ENCODE measurements at regions not wholly inside any gene's neighbourhood (a gene's known extent, or its start where the extent isn't known, plus 50 kb on each side); places are given as distances from the start of the nearest gene placed in this dataset.
"Not testable (repeated sequence)": the region's sequence is repeated elsewhere in the genome, so short reads cannot be mapped to it uniquely, and the experiment has no call there.

- ChIA-PET CTCF (no interaction called here), POLR2A (no interaction called here)
Measured at GRCh38 chr4:122100508-122100907, 51.6 kb upstream of the BLTP1 start.

- POLR2A ChIA-PET = no interaction called here
- CTCF ChIA-PET = no interaction called here
Measured at GRCh38 chr4:122099896-122100295, 52.2 kb upstream of the BLTP1 start.

GRCh38 chr4:122091836-122092405 is 60.2 kb upstream of the BLTP1 start:
- POLR2A ChIA-PET = no interaction called here
- CTCF ChIA-PET = no interaction called here

- ChIA-PET POLR2A (no interaction called here), CTCF (no interaction called here)
Measured at GRCh38 chr4:122091397-122091796, 60.7 kb upstream of the BLTP1 start.

DNA sequence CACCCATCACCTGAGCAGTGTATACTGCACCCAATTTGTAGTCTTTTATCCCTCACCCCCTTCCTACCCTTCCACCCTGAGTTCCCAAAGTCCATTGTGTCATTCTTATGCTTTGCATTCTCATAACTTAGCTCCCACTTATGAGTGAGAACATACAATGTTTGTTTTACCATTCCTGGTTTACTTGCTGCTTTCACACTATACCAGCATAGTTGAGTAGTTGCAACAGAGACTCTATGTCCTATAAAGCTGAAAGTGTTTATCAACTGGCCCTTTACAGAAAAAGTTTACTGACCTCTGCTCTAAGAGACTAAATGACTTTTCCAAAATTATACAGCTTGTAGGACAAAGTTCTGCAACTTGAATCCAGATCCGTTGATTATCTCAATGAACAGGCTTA is 61.1 kb upstream of the BLTP1 start:
- ChIA-PET POLR2A (no interaction called here), CTCF (no interaction called here)

DNA sequence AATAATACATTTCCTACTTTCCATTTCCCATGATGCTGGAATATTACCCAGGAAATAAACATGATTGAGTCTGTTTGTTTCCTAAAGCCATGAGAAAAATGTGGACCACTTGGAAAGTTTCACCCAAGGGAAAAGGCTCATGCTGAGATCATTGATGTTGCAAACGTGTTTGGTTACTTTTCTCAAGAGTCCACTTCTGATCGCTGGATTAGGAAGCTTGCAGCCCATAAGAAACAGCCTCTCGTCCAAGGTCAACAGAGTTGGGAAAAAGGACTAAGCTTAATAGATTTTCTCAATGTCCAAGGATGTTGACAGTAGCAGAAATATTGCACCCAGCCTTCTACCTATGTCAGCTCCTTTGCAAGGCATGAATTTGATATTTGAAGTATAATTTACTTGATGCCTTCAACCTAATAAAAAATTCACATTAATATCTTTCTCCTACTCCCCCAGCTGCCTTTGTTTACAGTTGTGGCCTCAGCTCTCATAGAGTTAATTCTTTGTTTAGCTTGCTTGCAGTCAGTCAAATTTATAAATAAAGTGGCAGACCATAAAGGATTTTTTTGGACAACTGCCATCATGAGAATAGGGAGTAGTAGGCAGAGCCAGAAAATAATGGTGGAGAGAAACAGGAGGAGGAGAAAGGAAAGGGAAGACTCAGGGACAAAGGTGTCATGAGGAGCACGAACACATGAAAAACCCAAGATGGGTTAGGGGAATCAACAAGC is 65.6 kb upstream of the BLTP1 start:
- ChIA-PET CTCF (no interaction called here), POLR2A (no interaction called here)

DNA sequence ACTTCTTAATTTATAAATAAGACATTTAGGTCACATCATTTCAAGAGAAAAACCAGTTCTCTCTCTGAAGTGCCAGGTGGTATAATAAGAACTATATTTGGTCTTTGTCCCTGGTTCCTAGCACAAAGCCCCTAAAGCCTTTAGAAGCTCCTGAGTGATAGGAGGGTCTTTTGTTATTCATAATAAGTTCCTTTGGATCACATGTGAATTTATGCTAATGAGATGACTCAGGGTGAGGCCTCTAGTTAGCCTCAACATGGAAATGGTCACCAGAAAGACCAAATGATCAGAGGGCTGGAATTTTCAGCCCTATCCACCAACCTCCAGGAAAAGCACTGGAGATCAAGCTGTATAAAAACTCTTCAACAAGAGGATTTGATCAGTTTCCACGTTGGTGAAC is 68.1 kb upstream of the BLTP1 start:
- ChIA-PET POLR2A (interaction anchor here (0.6 kb wide), 1 partner anchor 846 kb away, joined by 3 read pairs; no protein-coding TSS in a partner anchor), CTCF (no interaction called here)

DNA sequence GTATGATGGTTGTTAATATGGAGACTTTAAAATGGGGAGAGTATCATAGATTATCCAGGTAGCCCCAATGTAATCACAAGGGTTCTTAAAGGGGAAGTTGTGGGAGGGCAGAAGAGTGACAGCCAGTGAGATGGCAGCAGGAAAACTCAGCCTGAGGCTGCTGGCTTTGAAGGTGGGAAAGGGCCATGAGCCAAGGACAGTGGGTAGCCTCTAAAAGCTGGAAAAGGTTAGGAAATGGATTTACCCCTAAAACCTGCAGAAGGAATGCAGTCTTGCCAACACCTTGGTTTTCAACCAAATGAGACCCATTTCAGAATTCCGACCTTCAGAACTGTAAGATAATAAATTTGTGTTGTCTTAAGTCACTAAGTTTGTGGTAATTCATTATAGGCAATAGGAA is 68.8 kb upstream of the BLTP1 start:
- ChIA-PET POLR2A (no interaction called here), CTCF (no interaction called here)

GRCh38 chr4:122082661-122083060 is 69.5 kb upstream of the BLTP1 start:
- ChIA-PET POLR2A (no interaction called here), CTCF (no interaction called here)

DNA sequence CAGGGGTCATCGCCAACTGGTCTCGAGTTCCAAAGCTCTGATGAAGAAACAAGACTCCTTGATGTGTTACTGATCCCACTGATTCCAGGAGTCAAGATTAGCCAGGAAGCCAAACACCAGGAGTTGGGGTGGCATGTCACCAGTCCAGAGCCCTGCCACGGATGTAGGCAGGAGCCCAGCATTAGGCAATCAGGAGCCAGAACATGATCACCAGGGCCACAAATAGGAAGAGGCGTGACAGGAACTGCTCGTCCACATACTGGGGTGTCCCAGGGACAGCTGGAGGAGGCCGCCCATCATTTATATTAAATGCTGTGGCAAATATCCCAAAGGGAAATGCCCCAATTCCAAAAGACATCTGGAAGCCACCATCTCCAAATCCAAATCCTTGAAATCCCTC is 74.5 kb upstream of the BLTP1 start:
- POLR2A ChIA-PET = not testable (repeated sequence)
- CTCF ChIA-PET = interaction anchor here (0.8 kb wide), 1 partner anchor 53 kb away, joined by 6 read pairs; no protein-coding TSS in a partner anchor

GRCh38 chr4:122076835-122077234 is 75.3 kb upstream of the BLTP1 start:
- CTCF ChIA-PET, POLR2A ChIA-PET: not testable (repeated sequence)

DNA sequence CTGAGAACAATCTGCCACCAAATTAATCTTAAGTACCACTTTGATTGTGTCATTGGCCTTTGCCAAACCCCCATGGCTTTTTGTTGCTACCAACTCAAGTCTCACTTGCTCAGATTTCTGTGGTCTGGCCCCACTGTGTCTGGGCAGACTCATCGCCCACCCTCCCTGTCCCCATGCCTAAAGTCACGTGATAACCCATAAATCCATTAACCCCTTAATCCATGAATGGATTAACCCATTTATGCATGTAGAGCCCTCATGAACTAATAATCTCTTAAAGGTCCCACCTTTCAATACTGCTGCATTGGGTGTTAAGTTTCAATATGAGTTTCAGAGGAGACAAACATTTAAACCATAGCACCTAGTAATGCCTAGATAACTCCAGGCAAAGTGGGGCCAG is 78.5 kb upstream of the BLTP1 start:
- POLR2A ChIA-PET = no interaction called here
- CTCF ChIA-PET = no interaction called here

DNA sequence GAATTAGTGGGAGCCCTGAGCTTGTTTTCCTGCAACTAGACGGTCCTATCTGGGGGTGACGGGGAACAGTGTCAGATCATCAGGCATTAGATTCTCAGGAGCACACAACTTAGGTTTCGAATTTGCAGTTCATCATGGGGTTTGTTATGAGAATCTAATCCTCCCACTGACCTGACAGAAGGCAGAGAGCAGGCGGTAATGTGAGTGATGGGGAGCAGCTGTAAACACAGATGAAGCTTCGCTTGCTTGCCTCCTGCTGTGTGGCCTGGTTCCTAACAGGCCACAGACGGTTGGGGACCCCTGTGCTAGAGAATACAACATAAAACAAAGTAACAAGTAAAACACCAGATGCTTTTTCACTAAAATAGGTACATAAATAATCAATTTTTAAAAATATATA is 86.2 kb upstream of the BLTP1 start:
- ChIA-PET POLR2A (no interaction called here), CTCF (interaction anchor here (0.6 kb wide), 1 partner anchor 173 kb away, joined by 3 read pairs; no protein-coding TSS in a partner anchor)

- ChIA-PET CTCF (interaction anchor here (0.6 kb wide), 1 partner anchor 172 kb away, joined by 3 read pairs; no protein-coding TSS in a partner anchor), POLR2A (no interaction called here)
Measured at GRCh38 chr4:122065149-122065548, 87.0 kb upstream of the BLTP1 start.

GRCh38 chr4:122053186-122053585 is 98.9 kb upstream of the BLTP1 start:
- ChIA-PET POLR2A (no interaction called here), CTCF (no interaction called here)

GRCh38 chr4:122052677-122053076 is 99.5 kb upstream of the BLTP1 start:
- ChIA-PET CTCF (no interaction called here), POLR2A (no interaction called here)

- ChIA-PET POLR2A (no interaction called here), CTCF (no interaction called here)
Measured at GRCh38 chr4:122050841-122051240, 99.0 kb upstream of the TRPC3 start.

DNA sequence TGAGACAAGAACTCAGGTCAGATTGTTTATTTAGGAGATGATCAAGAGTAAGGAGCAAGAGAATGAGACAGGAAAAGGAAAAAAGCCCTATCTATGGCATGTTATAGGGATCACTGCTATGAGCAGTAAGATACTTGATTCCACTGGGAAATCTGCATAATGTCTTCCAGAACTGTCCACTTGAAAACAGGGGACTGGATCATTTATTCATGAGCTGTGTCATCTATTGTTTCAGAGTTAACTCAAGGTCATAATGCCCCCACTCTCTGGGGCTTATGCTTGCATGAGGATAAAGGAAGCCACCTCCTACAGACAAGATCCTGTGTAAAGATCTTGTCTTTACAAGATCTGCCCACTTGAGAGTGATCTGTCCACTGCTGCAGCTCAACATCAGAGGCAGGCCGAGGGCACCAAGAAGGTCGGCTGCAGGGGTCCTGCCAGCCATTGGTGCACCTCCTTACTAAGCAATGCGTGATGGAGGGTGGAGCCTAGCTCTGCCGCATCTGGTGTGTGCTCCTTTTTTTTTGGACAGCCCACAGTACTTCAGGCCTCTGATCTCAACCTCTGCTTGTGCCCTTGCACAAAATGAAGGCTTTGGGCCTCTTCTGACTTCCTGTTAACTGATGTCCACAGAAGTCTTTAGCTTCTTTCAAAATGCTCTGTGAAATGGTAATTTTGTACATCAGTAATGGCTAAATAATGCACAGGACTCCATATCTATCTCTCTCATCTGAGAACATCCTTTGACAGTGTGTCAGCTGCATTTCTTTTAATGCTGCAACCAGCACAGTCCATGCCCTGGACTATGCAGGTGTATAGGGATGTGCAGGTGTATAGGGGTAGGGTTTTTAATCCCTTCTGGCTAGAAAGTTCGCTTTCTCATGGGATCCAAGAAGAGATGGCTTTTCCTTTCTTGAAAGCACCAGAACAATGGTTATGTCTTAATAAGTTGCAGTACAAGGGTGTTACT is 95.9 kb upstream of the TRPC3 start:
- CTCF ChIA-PET = no interaction called here
- POLR2A ChIA-PET = no interaction called here

- POLR2A ChIA-PET = no interaction called here
- CTCF ChIA-PET = no interaction called here
Measured at GRCh38 chr4:122046255-122046654, 94.4 kb upstream of the TRPC3 start.

GRCh38 chr4:122045533-122045932 is 93.7 kb upstream of the TRPC3 start:
- ChIA-PET CTCF (no interaction called here), POLR2A (no interaction called here)

GRCh38 chr4:122044501-122044900 is 92.6 kb upstream of the TRPC3 start:
- ChIA-PET POLR2A (no interaction called here), CTCF (no interaction called here)
